Esophagus (tissue), 2 donors: ENCODE measurements at regions not wholly inside any gene's neighbourhood (a gene's known extent, or its start where the extent isn't known, plus 50 kb on each side); places are given as distances from the start of the nearest gene placed in this dataset.

ENCODE experiments used
- H3K27ac ChIP-seq, 2 donors: one replicate each; pipeline ENCODE4 v1.5.1; 2013; ENCODE audit warnings: low read depth in 2 of 2, mild to moderate bottlenecking in 2 of 2, inconsistent platforms in 1 of 2, low read length in 1 of 2, moderate library complexity in 1 of 2
- H3K27me3 ChIP-seq, 2 donors: one replicate each; pipeline ENCODE4 v1.6.1; 2013; ENCODE audit warnings: low read length in 2 of 2, control low read depth in 1 of 2, mild to moderate bottlenecking in 1 of 2; ENCODE audit not compliant: insufficient read depth in 2 of 2, control insufficient read depth in 1 of 2
- H3K36me3 ChIP-seq, 2 donors: one replicate each; pipeline ENCODE4 v1.6.1; 2013; ENCODE audit warnings: low read length in 1 of 2; ENCODE audit not compliant: control insufficient read depth in 2 of 2, insufficient read depth in 2 of 2
- H3K4me1 ChIP-seq, 2 donors: one replicate each; pipeline ENCODE4 v1.6.1; 2013; ENCODE audit warnings: low read length in 1 of 2; ENCODE audit not compliant: control insufficient read depth in 2 of 2, insufficient read depth in 2 of 2
- H3K4me3 ChIP-seq, 2 donors: one replicate each; pipeline ENCODE4 v1.5.1; 2013; ENCODE audit warnings: low read length in 2 of 2, mild to moderate bottlenecking in 2 of 2, low read depth in 1 of 2, moderate library complexity in 1 of 2
- H3K9me3 ChIP-seq, 2 donors: one replicate each; pipeline ENCODE4 v1.6.1; 2013; ENCODE audit warnings: mild to moderate bottlenecking in 2 of 2, low read depth in 1 of 2, low read length in 1 of 2, moderate library complexity in 1 of 2; ENCODE audit not compliant: control insufficient read depth in 2 of 2, insufficient read depth in 1 of 2
- WGBS, 2 donors: extraction: QIAGEN DNeasy Blood & Tissue Kit; methylation state at CpG; one replicate each; pipeline ENCODE4 v1.1.7; 2013; 5-methylcytosine and 5-hydroxymethylcytosine counted together
- donor health status: healthy with polysubstance abuse.
- donor health status: Bipolar disorder and iron deficiency.

- H3K4me1 ChIP-seq, result peaks cover 0 to 13% of the 10 kb centered on the region in 2 donors
- peak overlapping the region; percentile 23 to 78 for H3K27ac ChIP-seq
- WGBS, 2 donors, result 33 to 36% methylated on average over 1 of the region's 1 CpG
- no peaks in the 10 kb centered on the region for H3K27me3 ChIP-seq
- no peaks in the 10 kb centered on the region for H3K36me3 ChIP-seq
- H3K4me3 ChIP-seq, result no peak overlapping the region
- H3K9me3 ChIP-seq, result no peaks in the 10 kb centered on the region
Measured at GRCh38 chr6:105786449-105786848, 299.7 kb upstream of the PRDM1 start.

DNA sequence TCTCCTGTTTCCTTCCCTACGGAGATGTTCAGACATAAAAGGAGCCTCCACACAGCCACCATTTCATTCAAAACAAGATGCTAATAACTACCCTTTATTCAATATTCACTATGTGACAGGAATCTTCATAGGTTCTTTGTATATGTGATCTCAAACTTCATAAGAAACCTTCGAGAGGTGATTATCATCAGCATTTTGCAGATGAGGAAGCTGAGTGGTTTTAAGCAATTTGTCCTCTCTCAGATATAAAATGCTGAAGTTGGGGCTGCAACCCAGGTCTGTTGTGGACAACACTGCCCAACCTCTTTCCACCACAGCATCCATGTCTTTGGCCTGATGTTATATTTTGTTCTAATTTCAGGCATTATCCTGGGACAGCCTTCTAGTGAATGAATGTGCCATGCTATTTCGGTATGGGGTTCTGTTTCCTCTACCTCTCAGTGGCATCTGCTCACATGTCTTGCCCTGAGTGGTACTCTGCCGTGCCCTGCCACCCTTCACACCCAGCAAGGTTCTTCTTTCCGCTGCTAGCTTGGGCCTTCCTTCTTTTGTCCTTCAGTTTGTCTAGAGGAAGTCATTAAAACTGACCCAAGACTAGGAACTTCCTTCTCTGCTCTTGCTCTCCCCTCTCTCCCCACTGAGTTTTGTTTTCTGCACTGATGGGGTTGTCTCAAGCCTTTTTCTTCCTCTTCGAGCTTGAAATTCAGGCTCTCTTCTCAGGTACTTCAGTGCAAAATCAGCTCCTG, 300.9 kb upstream of the PRDM1 start:
- Histone ChIP-seq H3K27me3 (no peaks in the 10 kb centered on the region), H3K4me3 (no peak overlapping the region), H3K36me3 (no peaks in the 10 kb centered on the region), H3K4me1 (peaks cover 0 to 13% of the 10 kb centered on the region in 2 donors), H3K9me3 (no peaks in the 10 kb centered on the region), H3K27ac (no peak overlapping the region)
- WGBS, 2 donors, result 82 to 85% methylated on average over 6 of the region's 6 CpGs

DNA sequence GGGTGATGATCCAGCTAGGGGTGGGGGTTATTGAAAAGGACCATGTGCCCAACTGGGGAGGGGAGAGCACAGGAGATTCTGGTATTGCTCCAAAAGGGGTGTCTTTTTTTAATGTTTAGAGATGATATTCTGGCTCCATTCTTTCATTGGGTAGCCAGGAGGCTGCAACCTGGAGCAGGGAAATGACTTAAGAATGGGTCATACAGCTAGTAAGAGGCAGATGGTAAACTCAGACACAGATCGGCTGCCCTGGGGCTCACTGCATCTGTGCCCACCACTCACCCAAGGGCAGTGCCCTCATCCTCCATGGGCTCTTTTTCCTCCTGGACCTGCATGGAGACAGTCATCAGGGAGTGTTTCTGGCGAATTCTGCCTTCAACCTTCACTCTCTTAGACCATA, 302.0 kb upstream of the PRDM1 start:
- 85 to 86% methylated on average over 2 of the region's 2 CpGs for WGBS, 2 donors
- Histone ChIP-seq H3K27me3 (no peaks in the 10 kb centered on the region), H3K4me1 (peaks cover 0 to 13% of the 10 kb centered on the region in 2 donors), H3K4me3 (no peak overlapping the region), H3K27ac (no peak overlapping the region), H3K9me3 (no peaks in the 10 kb centered on the region), H3K36me3 (no peaks in the 10 kb centered on the region)

- no peaks in the 10 kb centered on the region for H3K27me3 ChIP-seq
- WGBS, 2 donors, result 75 to 80% methylated on average over 8 of the region's 8 CpGs
- no peaks in the 10 kb centered on the region for H3K36me3 ChIP-seq
- no peak overlapping the region for H3K4me3 ChIP-seq
- H3K27ac ChIP-seq, result no peak overlapping the region
- no peaks in the 10 kb centered on the region for H3K9me3 ChIP-seq
- H3K4me1 ChIP-seq, result peaks cover 0 to 13% of the 10 kb centered on the region in 2 donors
Measured at GRCh38 chr6:105783333-105783935, 302.7 kb upstream of the PRDM1 start.

GRCh38 chr6:105781915-105782314, 304.2 kb upstream of the PRDM1 start:
- H3K4me1 ChIP-seq, result peaks cover 0 to 7% of the 10 kb centered on the region in 2 donors
- H3K9me3 ChIP-seq, result no peaks in the 10 kb centered on the region
- H3K36me3 ChIP-seq, result no peaks in the 10 kb centered on the region
- peak overlapping the region; percentile 57 to 85 for H3K27ac ChIP-seq
- H3K4me3 ChIP-seq, result no peak overlapping the region
- 43 to 44% methylated on average over 3 of the region's 3 CpGs for WGBS, 2 donors
- no peaks in the 10 kb centered on the region for H3K27me3 ChIP-seq

DNA sequence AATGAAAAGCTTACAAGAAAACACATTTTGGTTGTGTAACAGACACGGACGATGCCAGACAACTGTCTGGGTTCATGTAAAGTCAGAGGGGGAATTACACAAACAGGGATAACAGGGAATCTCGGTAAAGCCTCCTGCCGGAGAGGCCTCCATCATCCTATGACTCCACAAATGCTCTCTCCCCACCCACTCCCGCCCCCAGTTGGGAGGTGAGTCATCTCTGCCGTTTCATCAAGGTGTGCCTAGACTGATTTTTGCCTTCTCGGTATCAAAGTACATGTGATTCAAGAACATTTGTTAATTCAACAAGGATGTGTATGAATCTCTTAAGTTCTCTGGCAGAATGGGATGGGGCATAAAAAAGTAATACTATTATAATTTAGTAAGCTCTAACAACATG, 304.9 kb upstream of the PRDM1 start:
- Histone ChIP-seq H3K4me3 (no peak overlapping the region), H3K27ac (peak overlapping the region; percentile 79 to 95), H3K36me3 (no peaks in the 10 kb centered on the region), H3K4me1 (peaks cover 0 to 3% of the 10 kb centered on the region in 2 donors), H3K9me3 (no peaks in the 10 kb centered on the region), H3K27me3 (no peaks in the 10 kb centered on the region)
- 47 to 53% methylated on average over 7 of the region's 7 CpGs for WGBS, 2 donors

GRCh38 chr6:105780146-105780860, 305.8 kb upstream of the PRDM1 start:
- H3K4me3 ChIP-seq, result no peak overlapping the region
- H3K27me3 ChIP-seq, result no peaks in the 10 kb centered on the region
- WGBS, 2 donors, result 82 to 85% methylated on average over 12 of the region's 12 CpGs
- no peaks in the 10 kb centered on the region for H3K36me3 ChIP-seq
- H3K9me3 ChIP-seq, result no peaks in the 10 kb centered on the region
- H3K4me1 ChIP-seq, result peaks cover 0 to 3% of the 10 kb centered on the region in 2 donors
- peak overlapping the region; percentile 79 to 95 for H3K27ac ChIP-seq

- H3K27me3 ChIP-seq, result no peaks in the 10 kb centered on the region
- 60 to 70% methylated on average over 5 of the region's 5 CpGs for WGBS, 2 donors
- no peak overlapping the region for H3K4me3 ChIP-seq
- H3K36me3 ChIP-seq, result no peaks in the 10 kb centered on the region
- no peaks in the 10 kb centered on the region for H3K9me3 ChIP-seq
- no peak overlapping the region for H3K27ac ChIP-seq
- no peaks in the 10 kb centered on the region for H3K4me1 ChIP-seq
Measured at GRCh38 chr6:105779110-105779509, 307.0 kb upstream of the PRDM1 start.

DNA sequence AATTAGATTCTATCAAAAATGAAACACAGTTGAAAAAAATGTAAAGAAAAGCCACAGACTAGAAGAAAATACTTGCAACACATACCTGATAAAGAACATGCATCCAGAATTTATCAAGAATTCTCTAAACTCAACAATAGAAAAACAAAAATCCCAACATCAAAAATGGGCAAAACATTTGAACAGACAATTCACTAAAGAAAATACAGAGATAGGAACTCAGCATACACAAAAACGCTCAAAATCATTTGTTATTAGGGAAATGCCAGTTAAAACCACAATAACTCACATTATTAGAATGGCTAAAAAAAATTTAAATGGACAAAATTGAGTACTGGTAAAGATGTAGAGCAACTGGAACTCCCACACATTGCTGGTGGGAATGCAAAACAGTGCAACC, 311.0 kb upstream of the PRDM1 start:
- no peaks in the 10 kb centered on the region for H3K27me3 ChIP-seq
- H3K36me3 ChIP-seq, result no peaks in the 10 kb centered on the region
- WGBS, 2 donors, result 76 to 91% methylated on average over 1 of the region's 1 CpG

More for the DNA sequence above, 311.0 kb upstream of the PRDM1 start:
- H3K9me3 ChIP-seq, result no peaks in the 10 kb centered on the region
- no peak overlapping the region for H3K4me3 ChIP-seq
- H3K27ac ChIP-seq, result no peak overlapping the region
- no peaks in the 10 kb centered on the region for H3K4me1 ChIP-seq
